ENCODE measurements at regions not wholly inside any gene's neighbourhood (a gene's known extent, or its start where the extent isn't known, plus 50 kb on each side); places are given as distances from the start of the nearest gene placed in this dataset.
"Not testable (repeated sequence)": the region's sequence is repeated elsewhere in the genome, so short reads cannot be mapped to it uniquely, and the experiment has no call there.

DNA sequence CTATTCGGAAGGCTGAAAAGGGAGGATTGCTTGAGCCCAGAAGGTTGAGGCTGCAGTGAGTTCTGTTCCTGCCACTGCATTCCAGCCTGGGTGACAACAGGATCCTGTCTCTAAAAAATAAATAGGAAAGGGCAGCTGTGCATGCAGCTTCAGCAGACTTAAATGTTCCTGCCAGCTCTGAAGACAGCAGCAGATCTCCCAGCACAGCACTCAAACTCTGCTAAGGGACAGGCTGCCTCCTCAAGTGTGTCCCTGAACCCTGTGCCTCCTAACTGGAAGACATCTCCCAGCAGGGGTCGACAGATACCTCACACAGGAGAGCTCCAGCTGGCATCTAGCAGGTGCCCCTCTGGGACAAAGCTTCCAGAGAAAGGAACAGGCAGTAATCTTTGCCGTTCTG, 117.9 kb downstream of the CXCL12 start:
- no peak for DNase-seq (ENCODE audit: low spot score)

GRCh38 chr10:44264244-44264643, 120.7 kb downstream of the CXCL12 start:
- DNase-seq (ENCODE audit: low spot score), result no peak

- no peak for DNase-seq (ENCODE audit: low spot score)
Measured at GRCh38 chr10:44263771-44264170, 121.1 kb downstream of the CXCL12 start.

DNA sequence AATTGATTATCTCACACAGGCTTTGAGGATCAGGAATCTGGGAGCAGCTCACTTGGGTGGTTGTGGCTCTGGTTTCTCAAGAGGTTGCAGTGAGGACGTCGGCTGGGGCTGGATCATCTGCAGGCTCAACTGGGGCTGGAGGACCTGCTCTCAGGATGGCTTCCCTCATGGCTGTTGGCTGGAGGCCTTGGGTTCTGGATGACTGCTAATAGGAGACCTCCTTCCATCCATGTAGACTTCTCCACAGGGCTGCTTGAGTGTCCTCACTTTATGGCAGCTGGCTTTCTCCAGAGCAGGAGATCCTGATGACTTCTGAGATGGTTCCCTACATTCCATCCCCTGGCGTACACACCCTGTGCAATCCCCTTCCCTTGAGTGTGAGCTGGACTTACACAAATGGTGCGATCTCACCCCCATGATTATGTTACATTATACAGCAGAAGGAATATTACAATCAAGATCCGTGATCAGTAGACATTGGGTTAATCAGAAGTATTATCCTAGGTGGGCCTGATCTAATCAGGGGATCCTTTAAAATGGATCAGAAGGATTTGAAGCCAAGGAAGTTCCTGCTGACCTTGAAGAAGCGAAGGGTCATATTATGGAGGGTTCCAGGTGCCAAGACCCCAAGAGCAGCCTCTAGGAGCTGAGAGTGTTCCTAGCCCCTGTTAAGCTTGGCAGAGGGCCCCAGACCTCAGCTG, 122.2 kb downstream of the CXCL12 start:
- no peak for DNase-seq (ENCODE audit: low spot score)

DNA sequence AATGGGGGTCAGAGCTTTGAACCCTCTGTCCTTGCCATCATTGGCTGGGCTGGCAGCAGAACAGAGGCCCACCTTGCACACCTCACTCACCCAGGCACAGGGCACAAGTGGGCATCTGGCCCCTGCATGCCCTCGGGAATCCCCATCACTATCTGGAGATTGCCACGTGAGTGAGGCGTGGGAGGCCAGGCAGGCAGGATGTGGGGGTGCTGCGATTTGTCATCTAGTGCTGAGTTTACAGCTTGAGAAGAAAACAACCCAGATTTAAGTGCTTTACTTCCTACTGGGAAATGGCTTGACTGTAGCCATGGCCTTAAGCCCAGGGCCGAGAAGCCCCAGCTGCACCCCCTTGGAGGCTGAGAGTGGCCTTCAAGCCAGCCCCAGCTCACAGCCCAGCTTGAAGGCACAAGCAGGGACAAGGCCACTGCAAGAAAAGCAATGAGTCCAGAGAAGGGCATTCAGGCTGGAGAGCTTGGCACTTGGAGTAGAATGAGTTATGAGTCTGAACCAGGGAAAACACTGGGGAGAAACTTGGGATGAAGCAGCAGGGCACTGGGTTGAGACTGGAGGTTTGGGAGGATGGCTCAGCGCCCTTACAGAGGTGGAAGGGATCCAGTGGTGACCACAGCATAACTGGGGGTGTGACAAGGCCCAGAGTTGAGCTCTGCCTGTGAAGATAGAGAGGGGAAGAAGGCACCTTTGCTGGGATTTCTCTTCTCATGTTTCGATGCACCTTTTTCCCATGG, 123.0 kb downstream of the CXCL12 start:
- no peak for DNase-seq (ENCODE audit: low spot score)

GRCh38 chr10:44261296-44261695, 123.6 kb downstream of the CXCL12 start:
- no peak for DNase-seq (ENCODE audit: low spot score)

DNA sequence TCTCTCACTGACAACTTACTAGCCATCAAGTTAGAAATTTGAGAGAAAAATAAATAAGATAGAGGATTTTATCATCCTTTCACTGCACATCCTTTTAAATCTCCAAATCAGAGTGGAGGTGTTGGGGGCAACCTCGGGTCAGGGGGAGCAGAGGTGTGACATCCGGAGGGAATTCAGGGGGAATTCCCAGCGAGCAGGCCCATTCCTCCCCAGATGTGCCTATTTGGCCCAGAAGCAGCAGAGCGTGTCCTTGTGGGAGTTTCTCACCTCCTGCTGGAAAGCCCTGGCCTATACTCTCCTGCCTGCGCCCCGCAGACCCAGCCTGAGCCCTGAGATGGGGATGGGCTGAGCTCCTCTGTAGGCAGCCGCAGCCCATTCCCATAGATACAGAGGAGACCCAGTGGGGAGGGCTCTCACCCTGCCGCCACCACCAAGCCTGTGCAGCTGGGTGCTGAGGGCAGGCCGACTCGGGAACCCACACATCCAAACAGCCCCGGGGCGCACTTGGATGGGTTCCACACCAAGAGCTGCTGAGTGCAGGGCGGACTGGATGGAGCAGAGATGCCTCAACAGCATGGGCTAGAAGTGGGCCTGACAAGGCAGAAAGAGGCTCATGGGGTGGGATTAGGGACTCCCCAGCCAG, 124.5 kb downstream of the CXCL12 start:
- no peak for DNase-seq (ENCODE audit: low spot score)

DNA sequence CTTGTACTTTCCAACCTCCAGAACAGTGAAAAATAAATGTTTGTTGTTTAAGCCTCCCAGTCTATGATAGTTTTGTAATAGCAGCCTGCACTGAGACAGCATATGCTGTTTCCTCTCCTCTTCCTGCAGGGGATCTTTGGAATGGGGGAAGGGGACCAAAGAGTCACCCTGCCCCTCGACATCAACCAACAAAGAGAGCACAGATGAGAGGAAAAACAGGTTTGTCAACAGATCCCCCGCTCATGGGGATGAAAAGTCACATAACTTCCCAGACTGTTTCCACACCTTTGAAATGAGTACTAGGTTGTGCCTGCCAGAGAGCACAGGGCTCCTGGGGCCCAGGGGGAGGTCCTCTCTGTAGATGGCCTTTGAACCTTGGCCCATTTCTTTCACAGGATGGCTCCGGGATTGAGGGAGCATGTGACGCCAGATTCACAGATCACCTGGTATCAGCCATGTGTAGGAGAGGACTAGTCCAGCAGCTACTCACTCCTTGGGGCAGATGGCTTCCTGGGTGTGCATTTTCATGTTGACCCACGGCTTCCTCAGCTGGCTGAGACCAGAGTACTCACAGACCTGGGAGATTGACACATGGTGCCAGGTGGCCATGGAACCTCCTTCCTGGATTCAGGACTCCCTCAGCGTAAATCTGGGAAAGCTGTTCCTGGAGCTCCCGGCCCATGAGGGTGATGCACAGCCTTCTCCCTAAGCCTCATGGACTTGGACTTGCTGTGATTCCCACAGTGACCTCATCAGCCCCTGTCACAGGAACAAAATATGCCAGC, 125.6 kb downstream of the CXCL12 start:
- no peak for DNase-seq (ENCODE audit: low spot score)

DNA sequence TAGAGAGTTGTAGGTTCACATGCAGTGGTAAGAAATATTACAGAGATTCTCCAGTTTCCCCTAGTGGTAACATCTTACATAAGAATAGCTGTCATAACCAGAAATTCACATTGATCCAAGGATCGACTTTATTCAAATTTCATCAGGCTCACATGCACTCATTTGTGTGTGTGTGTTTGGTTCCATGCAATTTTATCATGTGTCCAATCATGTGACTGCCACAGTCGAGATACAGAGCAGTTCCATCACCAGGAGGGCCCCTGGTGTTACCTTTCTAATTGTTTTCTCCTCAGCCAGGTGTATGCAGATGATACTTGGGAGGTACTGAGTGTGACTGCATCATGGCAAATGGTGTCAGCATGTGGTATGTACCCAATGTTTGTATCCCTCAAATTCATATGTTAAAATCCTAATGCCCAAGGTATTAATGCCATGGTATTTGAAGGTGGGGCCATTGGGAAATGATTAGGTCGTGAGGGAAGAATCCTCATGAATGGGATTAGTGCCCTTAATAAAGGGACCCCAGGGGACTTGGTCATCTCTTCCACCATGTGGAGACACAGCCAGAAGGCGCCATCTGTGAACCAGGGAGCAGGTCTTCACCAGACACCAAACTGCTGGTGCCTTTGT, 126.3 kb downstream of the CXCL12 start:
- no peak for DNase-seq (ENCODE audit: low spot score)

- no peak for DNase-seq (ENCODE audit: low spot score)
Measured at GRCh38 chr10:44258019-44258418, 126.9 kb downstream of the CXCL12 start.

GRCh38 chr10:44253769-44254462, 131.0 kb downstream of the CXCL12 start:
- DNase-seq (ENCODE audit: low spot score), result no peak

- DNase-seq (ENCODE audit: low spot score), result not testable (repeated sequence)
Measured at GRCh38 chr10:44252631-44253030, 132.3 kb downstream of the CXCL12 start.

GRCh38 chr10:44249933-44250332, 135.0 kb downstream of the CXCL12 start:
- not testable (repeated sequence) for DNase-seq (ENCODE audit: low spot score)

DNA sequence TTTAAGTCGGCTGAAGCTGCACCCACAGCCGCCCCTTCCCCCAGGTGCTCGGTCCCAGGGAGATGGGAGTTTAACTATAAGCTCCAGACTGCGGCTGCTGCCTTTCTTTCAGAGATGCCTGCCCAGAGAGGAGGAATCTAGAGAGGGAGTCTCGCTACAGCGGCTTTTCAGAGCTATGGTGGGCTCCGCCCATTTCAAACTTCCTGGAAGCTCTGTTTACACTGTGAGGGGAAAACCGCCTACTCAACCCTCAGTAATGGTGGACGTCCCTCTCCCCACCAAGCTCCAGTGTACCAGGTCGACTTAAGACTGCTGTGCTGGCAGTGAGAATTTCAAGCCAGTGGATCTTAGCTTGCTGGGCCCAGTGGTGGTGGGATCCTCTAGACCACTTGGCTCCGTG, 135.4 kb downstream of the CXCL12 start:
- DNase-seq (ENCODE audit: low spot score), result no peak

DNA sequence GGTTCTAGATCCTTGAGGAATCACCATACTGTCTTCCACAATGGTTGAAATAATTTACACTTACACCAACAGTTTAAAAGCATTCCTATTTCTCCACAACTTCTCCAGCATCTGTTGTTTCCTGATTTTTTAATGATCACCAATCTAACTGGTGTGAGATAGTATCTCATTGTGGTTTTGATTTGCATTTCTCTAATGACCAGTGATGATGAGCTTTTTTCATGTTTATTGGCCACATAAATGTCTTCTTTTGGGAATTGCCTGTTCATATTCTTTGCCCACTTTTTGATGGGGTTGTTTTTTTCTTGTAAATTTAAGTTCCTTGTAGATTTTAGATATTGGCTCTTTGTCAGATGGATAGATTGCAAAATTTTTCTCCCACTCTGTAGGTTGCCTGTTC, 138.2 kb downstream of the CXCL12 start:
- not testable (repeated sequence) for DNase-seq (ENCODE audit: low spot score)

DNA sequence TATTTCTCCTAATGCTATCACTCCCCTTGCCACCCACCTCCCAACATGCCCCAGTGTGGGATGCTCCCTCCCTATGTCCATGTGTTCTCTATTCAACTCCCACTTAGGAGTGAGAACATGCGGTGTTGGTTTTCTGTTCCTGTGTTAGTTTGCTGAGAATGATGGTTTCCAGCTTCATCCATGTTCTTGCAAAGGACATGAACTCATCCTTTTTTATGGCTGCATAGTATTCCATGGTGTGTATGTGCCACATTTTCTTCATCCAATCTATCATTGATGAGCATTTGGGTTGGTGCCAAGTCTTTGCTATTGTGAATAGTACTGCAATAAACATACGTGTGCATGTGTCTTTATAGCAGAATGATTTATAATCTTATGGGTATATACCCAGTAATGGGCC, 138.6 kb downstream of the CXCL12 start:
- not testable (repeated sequence) for DNase-seq (ENCODE audit: low spot score)

DNA sequence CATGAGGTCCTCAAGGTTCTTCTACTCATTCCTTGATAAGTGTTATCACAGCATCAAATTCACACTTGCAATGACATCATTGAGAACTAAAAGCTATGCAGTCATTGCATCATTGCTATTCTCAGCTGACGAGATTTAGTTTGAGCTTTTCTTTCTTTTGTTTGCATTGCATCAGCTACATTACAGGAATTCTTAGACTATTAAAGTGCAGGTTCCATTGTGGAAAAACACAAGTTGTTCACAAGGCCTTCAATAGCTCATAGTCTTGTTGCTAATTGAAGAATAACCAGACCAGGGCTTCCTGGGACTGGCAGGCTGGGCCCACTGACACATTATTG, 139.3 kb downstream of the CXCL12 start:
- DNase-seq (ENCODE audit: low spot score), result no peak

- no peak for DNase-seq (ENCODE audit: low spot score)
Measured at GRCh38 chr10:44244745-44245600, 139.9 kb downstream of the CXCL12 start.

- no peak for DNase-seq (ENCODE audit: low spot score)
Measured at GRCh38 chr10:44243851-44244510, 140.9 kb downstream of the CXCL12 start.

GRCh38 chr10:44242826-44243225, 142.1 kb downstream of the CXCL12 start:
- DNase-seq (ENCODE audit: low spot score), result no peak
